Activated CD8-positive, alpha-beta memory T cell treated with anti-CD3 and anti-CD28 coated beads, Interleukin-2, amount 50 U/mL, for 48 hours (primary cell): ENCODE measurements at regions not wholly inside any gene's neighbourhood (a gene's known extent, or its start where the extent isn't known, plus 50 kb on each side); places are given as distances from the start of the nearest gene placed in this dataset.

Experiments
- DNase-seq: peaks from one replicate; pipeline ENCODE4 v3.0.0-alpha.2; 2020

DNA sequence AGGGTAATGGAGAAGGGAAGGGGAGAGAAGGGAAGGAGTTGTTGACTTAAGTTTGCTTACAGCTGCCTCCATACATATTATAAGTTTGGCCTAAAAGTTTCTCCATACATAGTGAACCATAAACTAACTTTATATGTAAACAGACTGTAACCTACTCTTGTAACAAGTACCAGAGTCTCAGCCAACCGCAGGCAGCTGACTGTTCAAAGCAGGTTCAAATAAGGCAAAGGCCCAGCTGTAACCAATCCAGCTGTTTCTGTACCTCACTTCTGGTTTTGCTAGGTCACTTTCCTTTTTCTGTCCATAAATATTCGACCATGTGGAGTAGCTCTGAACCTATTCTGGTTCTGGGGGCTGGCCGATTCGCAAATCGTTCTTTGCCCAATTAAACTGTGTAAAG lies 591.2 kb downstream of the INSC start:
- no peak for DNase-seq

GRCh38 chr11:15707194-15707593 lies 592.5 kb downstream of the INSC start:
- DNase-seq = no peak

GRCh38 chr11:15707971-15708370 lies 593.2 kb downstream of the INSC start:
- DNase-seq = no peak

DNA sequence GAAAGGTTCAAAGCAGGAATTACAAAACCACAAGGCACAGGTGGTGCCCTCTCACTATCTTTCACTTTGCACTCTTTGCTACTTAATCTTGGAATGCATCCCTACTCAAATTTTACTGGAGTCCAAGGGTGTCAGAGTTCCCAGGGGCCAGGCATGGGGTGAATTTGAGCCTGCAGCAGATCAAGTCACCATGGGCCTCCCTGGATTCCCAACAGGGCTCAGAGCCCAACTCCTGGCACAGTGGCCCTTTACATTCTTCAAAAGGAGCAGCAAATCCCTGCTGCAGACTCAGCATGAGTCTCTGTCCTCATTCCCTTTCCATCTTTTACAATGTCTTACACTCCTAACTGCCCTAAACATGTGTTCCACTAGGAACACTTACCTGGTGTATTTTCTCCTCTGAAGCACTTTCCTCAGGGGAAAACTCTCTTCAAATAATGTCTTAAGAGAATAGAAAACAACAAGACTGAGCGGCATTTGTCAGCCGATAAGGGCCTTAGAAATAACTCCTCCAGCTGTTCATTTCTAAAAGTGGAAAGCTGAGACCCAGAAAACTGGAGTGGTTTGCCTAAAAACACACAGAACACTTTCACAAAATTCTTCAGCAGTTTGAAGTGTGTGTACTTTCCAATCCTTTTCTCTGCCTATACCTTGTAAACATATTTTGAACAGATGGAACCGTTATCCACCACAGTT lies 596.0 kb downstream of the INSC start:
- DNase-seq = no peak

DNA sequence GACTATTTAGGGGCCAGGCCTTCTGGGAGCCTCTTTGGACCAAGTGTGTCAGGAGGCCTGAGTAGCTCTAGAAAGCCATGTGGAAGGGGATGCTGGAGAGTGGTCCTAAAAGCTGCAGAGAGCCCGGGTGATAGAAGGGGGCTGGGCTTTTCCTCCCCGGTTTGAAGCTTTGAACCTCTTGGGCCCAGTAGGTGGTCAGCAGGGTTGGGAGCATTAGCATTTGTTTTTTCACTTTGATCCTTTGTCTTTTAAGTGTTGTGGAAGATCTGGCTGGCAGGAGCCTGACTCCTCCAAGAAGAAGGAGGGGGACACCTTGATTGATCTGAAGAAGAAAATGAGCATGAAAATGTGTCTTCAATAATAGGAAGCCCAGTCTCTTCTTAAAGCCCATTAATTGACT lies 596.6 kb downstream of the INSC start:
- DNase-seq = no peak

- no peak for DNase-seq
Observed at GRCh38 chr11:15714641-15715399, 600.1 kb downstream of the INSC start.

DNA sequence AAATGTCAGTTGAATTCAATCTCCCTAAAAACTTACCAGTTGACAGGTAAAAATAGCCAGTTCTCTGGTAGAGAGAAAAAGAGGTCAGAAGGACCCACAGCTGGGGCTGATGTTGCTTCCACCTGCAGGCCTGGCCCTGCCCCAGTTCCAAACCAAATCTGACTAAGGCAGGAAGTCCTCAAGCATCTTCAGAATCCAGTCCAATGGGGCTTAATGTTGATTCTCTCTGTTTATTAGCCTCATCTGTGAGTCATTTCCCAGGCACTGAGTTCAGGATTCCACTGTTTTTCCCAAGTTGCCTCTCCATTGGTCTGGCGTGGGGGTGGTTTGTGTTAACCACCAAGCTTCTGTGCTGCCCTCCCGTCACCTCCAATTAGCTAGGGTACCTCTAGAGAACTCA lies 601.8 kb downstream of the INSC start:
- no peak for DNase-seq

DNA sequence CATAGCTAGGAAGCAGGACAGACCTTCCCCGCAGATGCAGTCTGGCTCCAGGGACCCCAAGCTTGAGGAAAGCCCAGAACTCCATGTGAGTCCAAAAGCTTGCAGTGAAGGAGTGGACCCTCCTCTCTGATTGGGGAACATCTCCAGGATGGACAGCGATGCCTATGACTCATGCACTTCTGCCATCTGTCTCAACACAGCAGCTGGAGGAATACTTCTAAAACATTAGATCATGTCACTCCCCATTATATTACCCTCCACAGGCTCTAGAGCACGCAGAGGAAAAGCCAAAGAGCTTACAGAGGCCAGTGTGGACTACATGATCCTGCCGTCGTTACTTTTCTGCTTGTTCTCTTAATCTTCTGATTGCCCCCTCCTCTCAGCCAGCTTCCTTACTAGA lies 605.7 kb downstream of the INSC start:
- no peak for DNase-seq

DNA sequence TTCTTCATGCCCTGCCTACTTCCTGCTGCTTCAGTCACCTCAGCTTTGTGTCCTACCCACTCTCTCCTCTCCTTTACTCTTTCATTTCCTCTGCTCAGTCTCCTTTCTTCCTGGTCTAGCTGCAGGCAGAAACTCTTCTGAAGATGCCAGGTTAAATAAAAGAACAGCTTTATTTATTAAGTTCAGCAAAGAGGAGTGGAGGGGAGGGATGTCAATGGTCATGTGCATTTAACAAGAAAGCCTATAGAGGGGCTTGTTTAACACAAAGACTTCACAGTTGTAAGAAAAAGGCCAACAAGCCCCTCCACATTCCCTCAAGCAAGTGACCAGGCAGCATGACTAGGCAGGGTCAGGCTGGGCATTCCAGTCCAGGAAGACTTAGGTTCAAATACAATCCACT lies 609.2 kb downstream of the INSC start:
- no peak for DNase-seq

- no peak for DNase-seq
Observed at GRCh38 chr11:15724601-15725000, 609.9 kb downstream of the INSC start.

- no peak for DNase-seq
Observed at GRCh38 chr11:15725246-15725645, 610.5 kb downstream of the INSC start.

- DNase-seq = no peak
Observed at GRCh38 chr11:15726221-15726746, 611.6 kb downstream of the INSC start.

- DNase-seq = no peak
Observed at GRCh38 chr11:15726893-15727519, 612.3 kb downstream of the INSC start.

DNA sequence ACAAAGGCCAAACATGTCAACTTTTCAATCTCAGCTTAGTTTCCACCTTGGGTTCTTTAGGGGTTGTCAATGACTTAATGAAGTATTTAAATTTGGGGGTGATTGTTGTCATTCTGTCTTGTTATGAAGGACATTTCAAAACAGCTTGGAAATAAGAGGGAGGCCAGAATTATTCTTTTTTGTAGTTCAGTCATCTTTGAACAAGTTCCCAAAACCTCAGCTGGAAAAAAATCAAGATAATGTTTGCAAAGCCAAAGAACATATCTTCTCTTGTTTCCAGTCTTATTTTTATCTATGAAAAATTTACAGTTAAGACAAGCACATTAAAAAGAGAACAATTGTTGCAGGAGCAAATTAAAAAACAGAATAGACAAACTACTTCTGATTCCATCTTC lies 612.8 kb downstream of the INSC start:
- DNase-seq = no peak

DNA sequence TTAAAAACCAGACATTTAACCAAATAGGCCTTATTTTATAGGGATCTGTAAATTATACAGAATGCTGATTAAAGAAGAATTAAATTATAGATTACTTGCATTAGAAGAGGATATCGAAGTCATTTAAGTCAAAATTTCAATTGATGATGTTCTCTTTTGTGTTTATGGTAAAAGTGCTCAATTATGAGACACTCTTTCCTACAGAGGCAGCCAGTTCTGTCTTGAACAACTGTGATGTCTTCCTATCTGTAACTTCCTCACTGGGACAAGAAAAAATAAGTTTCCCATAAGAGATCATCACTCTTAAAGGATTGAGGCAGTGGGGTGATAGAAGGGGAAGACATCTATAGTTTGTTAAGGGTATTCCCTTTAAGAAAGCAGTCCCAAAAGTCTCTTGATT lies 613.5 kb downstream of the INSC start:
- DNase-seq = no peak

DNA sequence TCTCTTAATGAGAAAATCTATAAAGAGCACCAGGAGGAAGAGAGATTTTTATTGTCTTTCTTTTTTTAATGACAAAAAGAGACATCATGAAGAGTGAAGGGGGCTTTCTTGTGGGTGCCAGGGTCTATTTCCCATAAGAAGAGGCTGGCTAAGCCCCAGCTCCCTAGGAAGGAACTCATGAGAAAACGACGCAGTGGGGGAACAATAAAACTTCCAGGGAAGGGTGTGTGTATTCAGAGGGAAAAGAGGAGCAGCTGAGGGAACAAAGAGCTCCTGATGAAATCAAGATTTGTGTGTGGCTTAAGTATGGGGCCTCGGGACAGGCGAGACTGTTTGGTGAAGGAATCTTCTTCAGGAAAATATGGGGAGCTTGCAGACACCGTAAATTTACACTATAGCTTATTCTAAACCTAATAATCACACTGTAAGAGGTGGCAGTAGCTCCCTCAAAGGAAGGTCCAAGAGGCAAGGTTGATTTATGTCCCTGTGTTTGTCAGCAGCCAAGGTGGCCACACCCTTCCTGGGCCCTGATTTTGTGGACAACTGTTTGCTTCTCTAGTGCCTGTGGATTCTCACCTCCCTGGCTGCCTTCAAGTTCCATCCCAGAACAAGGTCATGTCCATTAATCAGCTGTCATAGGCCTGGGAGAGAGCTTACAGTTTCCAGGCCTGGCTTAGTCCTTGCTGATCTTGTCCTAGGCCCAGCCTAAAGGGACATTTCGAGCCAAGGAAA lies 615.7 kb downstream of the INSC start:
- no peak for DNase-seq

DNA sequence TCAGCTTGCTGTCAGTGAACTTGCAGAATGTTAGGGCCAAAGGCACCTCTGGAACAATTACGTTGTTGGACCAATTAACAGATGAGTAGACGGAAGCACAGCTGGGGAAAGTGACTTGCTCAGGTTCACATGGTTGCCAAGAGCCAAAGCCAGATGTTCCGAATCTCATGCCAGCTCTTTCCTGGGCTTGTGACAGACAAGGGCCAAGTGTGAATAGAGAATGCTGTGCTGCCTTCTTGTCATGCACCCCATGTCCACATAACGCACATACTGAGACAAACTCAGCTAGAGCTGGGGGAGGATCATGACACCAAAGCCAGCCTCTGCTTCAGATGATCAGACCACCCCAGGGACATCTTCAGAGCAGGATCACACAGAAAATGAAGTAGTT lies 616.3 kb downstream of the INSC start:
- DNase-seq = no peak

DNA sequence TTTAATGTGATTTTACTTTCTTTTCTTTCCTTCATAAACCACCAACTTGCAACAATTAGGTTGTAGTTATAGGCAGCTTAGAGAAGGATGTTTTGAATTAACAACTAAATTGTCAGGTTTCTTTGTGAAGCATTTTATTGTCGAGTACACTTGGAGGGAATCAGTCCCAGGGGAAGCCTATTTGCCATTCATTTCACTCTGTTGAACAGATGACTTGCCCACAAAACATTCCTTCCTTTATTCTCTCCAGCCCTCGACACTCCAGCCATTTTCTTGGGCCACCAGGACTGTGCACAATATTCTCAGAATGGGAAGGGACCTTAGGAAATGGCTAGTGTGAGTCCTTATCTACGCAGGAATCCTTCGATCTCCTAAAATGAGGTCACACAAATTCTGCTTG lies 620.6 kb downstream of the SOX6 start:
- no peak for DNase-seq

DNA sequence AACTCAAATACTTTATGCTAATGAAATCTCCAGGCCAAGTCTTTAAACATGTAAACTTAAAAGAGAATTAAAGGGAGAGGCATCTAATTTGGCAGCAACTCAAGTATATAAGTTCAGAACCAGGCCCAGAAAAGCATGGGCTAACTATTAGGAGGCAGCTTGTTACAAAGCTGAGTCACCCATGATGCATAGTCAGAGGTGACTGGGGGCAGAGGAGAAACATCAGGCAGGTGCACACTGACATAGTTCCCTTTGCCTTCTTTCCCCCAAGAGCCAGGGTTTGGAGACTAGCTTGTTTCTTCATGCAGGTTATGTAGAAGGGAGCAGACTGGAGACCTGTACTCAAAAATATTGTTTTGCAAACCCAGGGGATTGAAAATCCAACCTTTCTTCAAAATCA lies 619.0 kb downstream of the SOX6 start:
- DNase-seq = no peak

GRCh38 chr11:15738931-15739330 lies 617.4 kb downstream of the SOX6 start:
- no peak for DNase-seq

DNA sequence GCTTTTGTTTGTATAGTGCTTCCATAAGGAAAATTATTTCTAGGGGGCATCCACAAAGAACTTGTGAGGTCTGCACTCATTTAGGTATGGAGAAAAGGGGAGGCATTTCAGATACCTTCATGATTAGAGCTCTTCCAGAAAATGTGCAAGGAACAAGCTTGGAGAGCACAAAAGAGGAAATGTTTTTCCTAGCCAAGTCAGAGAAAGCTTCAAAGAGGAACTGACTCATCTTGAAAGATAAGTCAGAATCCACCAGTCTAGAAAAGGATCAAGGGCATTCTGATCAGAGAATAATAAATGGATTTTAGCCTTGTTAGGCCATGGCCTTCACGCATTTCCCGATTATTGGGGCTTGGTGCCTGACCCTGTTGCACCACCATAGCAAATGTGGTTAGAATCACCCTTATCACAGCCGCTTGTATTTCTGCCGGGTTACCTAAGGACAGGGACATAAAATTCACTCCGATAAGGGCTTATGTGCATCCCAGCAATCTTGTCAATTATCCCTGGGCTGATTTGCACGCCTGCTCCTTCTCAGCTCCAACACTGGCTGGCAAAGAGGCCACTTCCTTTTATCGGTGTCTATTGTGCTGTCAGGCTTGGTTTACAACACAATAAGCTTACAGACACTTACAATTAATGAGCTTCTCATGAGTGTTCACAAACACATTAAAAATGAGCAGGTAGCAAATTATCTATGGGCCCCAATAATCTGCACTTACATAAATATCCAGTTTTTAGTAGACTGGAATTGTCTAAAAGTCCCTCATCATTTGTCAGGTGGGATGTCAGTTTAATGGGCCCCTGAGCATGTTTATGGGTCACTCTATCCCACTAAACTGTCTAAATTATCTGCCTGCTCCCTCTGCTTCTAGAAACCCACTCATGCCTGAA lies 613.5 kb downstream of the SOX6 start:
- DNase-seq = no peak

DNA sequence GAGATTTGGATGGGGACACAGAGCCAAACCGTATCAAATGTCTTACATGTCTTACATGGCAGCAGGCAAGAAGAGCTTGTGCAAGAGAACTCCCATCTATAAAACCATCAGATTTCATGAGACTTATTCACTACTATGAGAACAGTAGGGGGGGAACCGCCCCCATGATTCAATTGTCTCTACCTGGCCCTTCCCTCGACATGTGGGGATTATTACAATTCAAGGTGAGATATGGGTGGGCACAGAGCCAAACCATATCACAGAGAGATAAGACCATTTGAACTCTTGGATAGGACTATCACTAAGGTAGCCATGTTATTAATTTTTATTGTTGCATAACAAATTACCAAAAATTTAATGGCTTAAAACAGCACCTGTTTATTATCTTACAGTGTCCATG lies 611.7 kb downstream of the SOX6 start:
- no peak for DNase-seq
